AG04449 (cell line): ENCODE measurements at regions not wholly inside any gene's neighbourhood (a gene's known extent, or its start where the extent isn't known, plus 50 kb on each side); places are given as distances from the start of the nearest gene placed in this dataset.

ENCODE experiments used
- CTCF ChIA-PET: fragments of 350-600 bp; formaldehyde crosslinking; extraction: SDS; loops from one replicate; lab custom pipeline; 2021; ENCODE audit warnings: antibody characterized with exemption; lab: Yijun Ruan, JAX
- POLR2A ChIA-PET: fragments of 400-600, 350-600 bp; formaldehyde crosslinking; extraction: SDS; loops from one replicate; lab custom pipeline; 2020; ENCODE audit warnings: antibody characterized with exemption, inconsistent platforms; lab: Yijun Ruan, JAX
- DNase-seq: peaks from one replicate; pipeline ENCODE4 v3.0.0-alpha.2; 2010; ENCODE audit warnings: low read depth, low spot score
- H3K4me3 ChIP-seq: 2 replicates; pipeline ENCODE4 v1.5.1; 2011; ENCODE audit warnings: low read depth, mild to moderate bottlenecking, control low read depth, low read length
- TF ChIP-seq, protein P1 (sequence below): IDR thresholded peaks from one replicate; pipeline ENCODE4 v1.5.1; 2011; ENCODE audit warnings: mild to moderate bottlenecking, moderate library complexity, low read length, control low read depth, inconsistent platforms; ENCODE audit not compliant: insufficient read depth; ENCODE audit errors: missing control alignments

DNA sequence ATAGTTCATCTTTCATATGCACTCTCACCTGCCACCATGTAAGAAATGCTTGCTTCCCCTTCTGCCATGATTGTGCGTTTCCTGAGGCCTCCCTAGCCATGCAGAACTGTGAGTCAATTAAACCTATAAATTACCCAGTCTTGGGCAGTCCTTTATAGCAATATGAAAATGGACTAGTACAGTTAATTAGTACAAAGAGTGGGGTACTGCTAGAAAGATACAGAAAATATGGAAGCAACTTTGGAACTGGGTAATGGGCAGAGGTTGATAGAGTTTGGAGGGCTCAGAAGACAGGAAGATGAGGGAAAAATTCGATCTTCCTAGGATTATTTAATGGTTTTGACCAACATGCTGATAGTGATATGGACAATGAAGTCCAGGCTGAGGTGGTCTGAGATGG, 246.9 kb downstream of the CGGBP1 start:
- no peak for DNase-seq
- no peak overlapping the region for H3K4me3 ChIP-seq
- CTCF ChIA-PET, result no interaction called here
- POLR2A ChIA-PET, result no interaction called here
- TF ChIP-seq, protein P1, sequence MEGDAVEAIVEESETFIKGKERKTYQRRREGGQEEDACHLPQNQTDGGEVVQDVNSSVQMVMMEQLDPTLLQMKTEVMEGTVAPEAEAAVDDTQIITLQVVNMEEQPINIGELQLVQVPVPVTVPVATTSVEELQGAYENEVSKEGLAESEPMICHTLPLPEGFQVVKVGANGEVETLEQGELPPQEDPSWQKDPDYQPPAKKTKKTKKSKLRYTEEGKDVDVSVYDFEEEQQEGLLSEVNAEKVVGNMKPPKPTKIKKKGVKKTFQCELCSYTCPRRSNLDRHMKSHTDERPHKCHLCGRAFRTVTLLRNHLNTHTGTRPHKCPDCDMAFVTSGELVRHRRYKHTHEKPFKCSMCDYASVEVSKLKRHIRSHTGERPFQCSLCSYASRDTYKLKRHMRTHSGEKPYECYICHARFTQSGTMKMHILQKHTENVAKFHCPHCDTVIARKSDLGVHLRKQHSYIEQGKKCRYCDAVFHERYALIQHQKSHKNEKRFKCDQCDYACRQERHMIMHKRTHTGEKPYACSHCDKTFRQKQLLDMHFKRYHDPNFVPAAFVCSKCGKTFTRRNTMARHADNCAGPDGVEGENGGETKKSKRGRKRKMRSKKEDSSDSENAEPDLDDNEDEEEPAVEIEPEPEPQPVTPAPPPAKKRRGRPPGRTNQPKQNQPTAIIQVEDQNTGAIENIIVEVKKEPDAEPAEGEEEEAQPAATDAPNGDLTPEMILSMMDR, result no peak

DNA sequence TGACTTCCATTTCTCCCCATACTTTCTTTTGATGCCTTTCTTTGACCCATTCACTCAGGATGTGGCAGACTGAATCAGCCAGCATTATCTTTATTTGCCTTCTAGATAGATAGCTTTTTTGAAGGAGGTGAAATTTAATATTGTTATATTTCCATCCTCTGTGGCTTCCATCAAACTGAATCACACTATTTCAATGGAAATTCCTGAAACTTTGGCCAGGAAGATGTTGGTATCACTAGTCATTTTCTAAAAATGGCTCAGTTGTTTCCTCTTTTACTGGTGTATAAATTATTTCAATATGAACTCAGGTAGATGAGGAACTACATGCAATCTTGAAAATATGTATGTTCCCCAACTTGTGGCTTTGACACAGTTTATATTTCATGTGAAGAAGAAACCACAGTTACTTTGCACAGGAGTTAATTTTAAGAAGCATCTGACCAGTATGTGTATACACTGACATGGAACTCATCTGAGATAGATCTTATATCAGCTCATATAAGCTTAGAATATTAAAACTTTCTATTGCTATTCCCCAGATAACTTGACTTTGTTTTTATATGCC, 248.3 kb downstream of the CGGBP1 start:
- POLR2A ChIA-PET, result no interaction called here
- TF ChIP-seq, protein P1, result no peak
- CTCF ChIA-PET, result no interaction called here
- no peak for DNase-seq
- H3K4me3 ChIP-seq, result no peak overlapping the region

DNA sequence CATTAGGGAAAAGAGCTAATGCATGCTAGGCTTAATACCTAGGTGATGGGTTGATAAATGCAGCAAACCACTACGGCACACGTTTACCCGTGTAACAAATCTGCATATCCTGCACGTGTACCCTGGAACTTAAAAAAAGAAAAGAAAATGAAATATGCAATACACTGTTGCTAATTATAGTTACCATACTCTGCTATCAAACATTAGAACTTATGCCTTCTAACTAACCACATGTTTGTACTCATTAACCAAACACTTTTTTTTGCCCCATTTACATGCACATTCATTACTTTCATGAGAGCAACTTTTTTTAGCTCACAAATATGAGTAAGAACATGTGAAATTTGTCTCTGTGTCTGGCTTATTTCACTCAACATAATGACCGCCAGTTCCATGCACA, 253.1 kb downstream of the CGGBP1 start:
- CTCF ChIA-PET, result no interaction called here
- POLR2A ChIA-PET, result no interaction called here
- TF ChIP-seq, protein P1, result no peak

DNA sequence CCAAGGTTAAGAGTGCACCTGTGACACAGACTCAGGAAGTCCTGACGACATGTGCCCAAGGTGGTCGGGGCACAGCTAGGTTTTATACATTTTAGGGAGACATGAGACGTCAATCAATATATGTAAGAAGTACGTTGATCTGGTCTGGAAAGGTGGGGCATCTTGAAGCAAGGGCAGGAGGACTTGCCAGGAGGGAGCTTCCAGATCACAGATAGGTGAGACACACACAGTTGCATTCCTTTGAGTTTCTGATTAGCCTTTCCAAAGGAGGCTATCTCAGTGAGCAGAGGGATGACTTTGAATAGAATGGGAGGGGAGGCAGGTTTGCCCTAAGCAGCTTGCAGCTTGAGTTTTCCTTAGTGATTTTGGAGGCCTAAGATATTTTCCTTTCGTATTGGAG, 257.4 kb downstream of the CGGBP1 start:
- CTCF ChIA-PET, result no interaction called here

More for the DNA sequence above, 253.1 kb downstream of the CGGBP1 start:
- no peak overlapping the region for H3K4me3 ChIP-seq
- DNase-seq, result no peak

DNA sequence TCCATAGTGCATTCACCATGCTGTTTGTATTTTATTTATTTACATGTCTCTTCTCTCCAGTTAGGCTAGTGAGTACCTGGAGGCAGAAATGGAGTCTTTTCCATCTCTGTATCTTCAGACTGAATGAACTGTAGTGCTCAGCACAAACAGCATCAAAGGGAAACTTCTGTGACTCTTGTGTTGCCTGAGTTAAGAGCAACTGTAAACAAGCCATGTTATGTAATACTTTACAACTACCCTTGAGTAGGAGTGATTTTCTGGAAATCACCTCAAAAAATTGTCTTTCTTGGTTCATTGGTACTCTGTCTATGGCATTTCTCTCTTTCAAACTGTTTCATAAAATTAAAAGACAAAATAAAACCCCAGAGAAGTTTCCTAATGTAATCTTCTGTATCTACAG, 258.3 kb downstream of the CGGBP1 start:
- CTCF ChIA-PET, result no interaction called here
- TF ChIP-seq, protein P1, result no peak
- H3K4me3 ChIP-seq, result no peak overlapping the region
- POLR2A ChIA-PET, result no interaction called here
- DNase-seq, result no peak

More for the DNA sequence above, 257.4 kb downstream of the CGGBP1 start:
- H3K4me3 ChIP-seq, result no peak overlapping the region
- TF ChIP-seq, protein P1, result no peak
- DNase-seq, result no peak
- POLR2A ChIA-PET, result no interaction called here

DNA sequence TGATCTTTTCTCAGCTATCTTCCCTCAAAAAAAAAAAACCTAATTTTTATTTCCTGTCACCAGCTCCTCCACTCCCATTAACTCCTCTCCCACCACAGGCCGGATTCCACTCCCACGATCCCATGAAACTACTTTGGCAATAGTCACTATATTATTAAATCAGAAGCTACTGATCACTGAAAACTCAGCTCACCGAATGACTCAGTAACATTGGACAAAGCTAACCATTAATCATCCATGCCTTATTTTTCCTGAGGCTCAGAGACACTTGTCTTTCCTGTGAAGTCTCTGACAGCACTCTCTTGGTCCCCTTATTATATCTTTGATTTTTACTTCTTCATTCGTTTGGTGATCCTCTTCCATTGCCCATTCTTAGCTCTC, 260.2 kb downstream of the CGGBP1 start:
- TF ChIP-seq, protein P1, result no peak
- no peak for DNase-seq
- ChIA-PET POLR2A (no interaction called here), CTCF (no interaction called here)
- H3K4me3 ChIP-seq, result no peak overlapping the region
